ENCODE measurements at regions not wholly inside any gene's neighbourhood (a gene's known extent, or its start where the extent isn't known, plus 50 kb on each side); places are given as distances from the start of the nearest gene placed in this dataset.

GRCh38 chr5:66351813-66352212, 207.7 kb downstream of the SREK1 start:
- no peak for TF ChIP-seq POLR2AphosphoS5 (IDR thresholded peaks at IDR 0.05; ENCODE audit: borderline replicate concordance, low read depth, low read length)
- no peak for TF ChIP-seq EZH2 (IDR thresholded peaks at IDR 0.05)
- no peak for TF ChIP-seq FOXP2 (optimal IDR thresholded peaks at IDR 0.05; ENCODE audit: control extremely low read depth, extremely low read length, insufficient read depth)

Data from SK-N-MC (cell line).